GM12878 (cell line): ENCODE measurements at regions not wholly inside any gene's neighbourhood (a gene's known extent, or its start where the extent isn't known, plus 50 kb on each side); places are given as distances from the start of the nearest gene placed in this dataset.
A peak's percentile ranks its signal among the peaks of the same experiment; 100 is the strongest.

Experiments used
- ATAC-seq: fragments of 200-7000 bp; cut with Tn5 transposase; 3 replicates; pipeline ENCODE4 v1.9.1; 2020; ENCODE audit warnings: mild to moderate bottlenecking, moderate library complexity
- BruUV-seq: library from RNA; stranded (reverse); fragments of 400-500 nt; replicated peaks from 2 replicates; lab custom pipeline; 2021; lab: Mats Ljungman, UMichigan
- CTCF ChIA-PET: fragments of 300-600 bp; sonication (Branson Sonifier 250); formaldehyde crosslinking; extraction: SDS; loops from one replicate; lab custom pipeline; 2021; ENCODE audit warnings: inconsistent platforms; lab: Yijun Ruan, JAX
- POLR2A ChIA-PET: fragments of 350-600 bp; formaldehyde crosslinking; extraction: SDS; loops from one replicate; lab custom pipeline; 2021; ENCODE audit warnings: inconsistent platforms; lab: Charles Lee
- RAD21 ChIA-PET: fragments of 300-600 bp; sonication (Branson Sonifier 250); formaldehyde crosslinking; loops from one replicate; lab custom pipeline; 2023; ENCODE audit warnings: antibody characterized with exemption; ENCODE audit not compliant: unreplicated experiment; lab: Charles Lee
- SMC1A ChIA-PET: fragments of 300-600 bp; sonication (Branson Sonifier 250); formaldehyde crosslinking; loops from one replicate; lab custom pipeline; 2023; ENCODE audit not compliant: unreplicated experiment, uncharacterized antibody; lab: Charles Lee
- DNase-seq: peaks from one replicate; pipeline ENCODE4 v3.0.0-alpha.2; 2011; ENCODE audit warnings: low read depth, low spot score
- FAIRE-seq: peaks from 3 replicates; lab custom pipeline; 2011; peaks lifted over from hg19 to GRCh38; lab: Jason Lieb, UNC
- H2AFZ ChIP-seq: 2 replicates; pipeline ENCODE4 v1.6.0; 2011; ENCODE audit warnings: low read depth, low read length, control low read depth; ENCODE audit not compliant: control insufficient read depth
- H3K27ac ChIP-seq: 2 replicates; pipeline ENCODE4 v1.5.1; 2011; ENCODE audit warnings: control low read depth; ENCODE audit not compliant: control insufficient read depth, insufficient read depth
- H3K27me3 ChIP-seq, 2 experiments: replicated peaks in 1 of 2; 2 replicates each; pipeline versions ENCODE4 v1.6.0 to v1.6.1; 2011; ENCODE audit warnings: low read length in 1 of 2; ENCODE audit not compliant: control insufficient read depth in 2 of 2, insufficient read depth in 2 of 2
- H3K36me3 ChIP-seq, 2 experiments: 2 replicates each; pipeline ENCODE4 v1.5.1; 2011; ENCODE audit warnings: low read length in 1 of 2; ENCODE audit not compliant: control insufficient read depth in 2 of 2, insufficient read depth in 2 of 2
- H3K4me1 ChIP-seq: 2 replicates; pipeline ENCODE4 v1.6.1; 2011; ENCODE audit warnings: mild to moderate bottlenecking, low read length, moderate library complexity, mixed read lengths; ENCODE audit not compliant: control insufficient read depth, insufficient read depth
- H3K4me2 ChIP-seq: 2 replicates; pipeline ENCODE4 v1.6.0; 2011; ENCODE audit warnings: control low read depth; ENCODE audit not compliant: control insufficient read depth, insufficient read depth
- H3K4me3 ChIP-seq: fragments of 200-600 bp; sonication (generic); 2 replicates; pipeline ENCODE4 v1.5.1; 2016
- H3K79me2 ChIP-seq: 2 replicates; pipeline ENCODE4 v1.6.0; 2011; ENCODE audit warnings: low read length; ENCODE audit not compliant: control insufficient read depth, insufficient read depth
- H3K9ac ChIP-seq: 2 replicates; pipeline ENCODE4 v1.8.0; 2011; ENCODE audit warnings: low read length, control low read depth, mixed read lengths; ENCODE audit not compliant: control insufficient read depth, insufficient read depth
- H3K9me3 ChIP-seq: replicated peaks from 3 replicates; pipeline ENCODE4 v1.5.1; 2011; ENCODE audit warnings: mild to moderate bottlenecking, low read length; ENCODE audit not compliant: control insufficient read depth, insufficient read depth
- H4K20me1 ChIP-seq: 2 replicates; pipeline ENCODE4 v1.6.0; 2011; ENCODE audit not compliant: control insufficient read depth, insufficient read depth
- ATF7 ChIP-seq: fragments of 450-650 bp; IDR thresholded peaks from 2 replicates; pipeline ENCODE4 v1.6.1; 2016; ENCODE audit warnings: low read depth, mild to moderate bottlenecking
- CREB1 ChIP-seq: IDR thresholded peaks from 2 replicates; pipeline ENCODE4 v1.6.1; 2012; ENCODE audit warnings: low read depth, mild to moderate bottlenecking, inconsistent platforms
- E2F4 ChIP-seq: IDR thresholded peaks from 2 replicates; pipeline ENCODE4 v1.6.1; 2012; ENCODE audit warnings: low read depth, low read length, improper control_type of control experiment
- EGR1 ChIP-seq, 2 experiments: IDR thresholded peaks; 1 replicate in 1 of 2; 2 replicates in 1 of 2; pipeline ENCODE4 v1.6.1; 2011 to 2012; ENCODE audit warnings: low read depth in 2 of 2, low read length in 2 of 2, borderline replicate concordance in 1 of 2, mild to moderate bottlenecking in 1 of 2, moderate library complexity in 1 of 2
- HDAC6 ChIP-seq: fragments of 200-600 bp; sonication (generic); IDR thresholded peaks from one replicate; pipeline ENCODE4 v1.8.0; 2017; ENCODE audit warnings: antibody characterized with exemption; ENCODE audit not compliant: unreplicated experiment
- IKZF1 ChIP-seq: fragments of 450-650 bp; conservative IDR thresholded peaks from 2 replicates; pipeline ENCODE4 v1.6.1; 2017; ENCODE audit warnings: antibody characterized with exemption, mild to moderate bottlenecking
- NFIC ChIP-seq: IDR thresholded peaks from 2 replicates; pipeline ENCODE4 v1.6.1; 2012; ENCODE audit warnings: low read depth, mild to moderate bottlenecking, inconsistent platforms, low read length, moderate library complexity
- PAX8 ChIP-seq: fragments of 450-650 bp; IDR thresholded peaks from 2 replicates; pipeline ENCODE4 v1.6.1; 2017; ENCODE audit warnings: mild to moderate bottlenecking, moderate library complexity
- SKIL ChIP-seq: fragments of 450-650 bp; IDR thresholded peaks from 2 replicates; pipeline ENCODE4 v1.6.1; 2017; ENCODE audit warnings: mild to moderate bottlenecking, low read depth, inconsistent platforms; ENCODE audit not compliant: poor library complexity, severe bottlenecking
- SMC3 ChIP-seq: IDR thresholded peaks from 2 replicates; pipeline ENCODE4 v1.6.1; 2011; ENCODE audit warnings: low read length, improper control_type of control experiment, borderline replicate concordance
- SPI1 ChIP-seq: IDR thresholded peaks from 2 replicates; pipeline ENCODE4 v1.6.1; 2011; ENCODE audit warnings: low read depth, mild to moderate bottlenecking, low read length, moderate library complexity, borderline replicate concordance; ENCODE audit not compliant: insufficient read depth
- SRF ChIP-seq, 2 experiments: IDR thresholded peaks; 2 replicates each; pipeline ENCODE4 v1.6.1; 2011; ENCODE audit warnings: low read depth in 2 of 2, low read length in 2 of 2, mild to moderate bottlenecking in 1 of 2, moderate library complexity in 1 of 2
- TAF1 ChIP-seq: IDR thresholded peaks from 2 replicates; pipeline ENCODE4 v1.6.1; 2011; ENCODE audit warnings: mild to moderate bottlenecking, low read depth, low read length, borderline replicate concordance
- ZBED1 ChIP-seq: IDR thresholded peaks from 2 replicates; pipeline ENCODE4 v1.6.1; 2016; ENCODE audit warnings: borderline replicate concordance
- ZNF24 ChIP-seq: fragments of 450-650 bp; IDR thresholded peaks from 2 replicates; pipeline ENCODE4 v1.6.1; 2017; ENCODE audit warnings: antibody characterized with exemption, mild to moderate bottlenecking
- WGBS: methylation state at CpG from one replicate; pipeline ENCODE4 v1.1.6; 2016; ENCODE audit warnings: low lambda C conversion rate; ENCODE audit not compliant: insufficient replicate concordance, insufficient coverage; ENCODE audit errors: missing lambda C conversion rate; 5-methylcytosine and 5-hydroxymethylcytosine counted together
- in situ Hi-C: fragments of 300-500 bp; cut with MboI; formaldehyde crosslinking; loops from 9 replicates; pipeline ENCODE4 v1.14.3; 2018; ENCODE audit warnings: mixed read lengths
- intact Hi-C: fragments of 100-400 bp; cut with micrococcal nuclease; formaldehyde crosslinking; loops from one replicate; pipeline ENCODE4 v1.14.2; 2022; ENCODE audit not compliant: unreplicated experiment

GRCh38 chr15:77546050-77546501 lies 86.6 kb downstream of the LINGO1 start:
- no peaks in the 10 kb centered on the region for H3K27me3 ChIP-seq
- FAIRE-seq, result no peak
- H3K27ac ChIP-seq, result no peak overlapping the region
- CTCF ChIA-PET, result interaction anchor here (1.1 to 11.7 kb wide), 5 partner anchors 125 to 444 kb away, joined by 3 to 455 read pairs (median 6); no protein-coding TSS in a partner anchor
- H3K9me3 ChIP-seq, result peaks cover 2% of the 10 kb centered on the region; the same call in 1 of the 3 replicates
- in situ Hi-C loops, result no loop called here
- WGBS, result 1% methylated on average over 4 of the region's 4 CpGs
- ATAC-seq, result no peak
- no peaks in the 10 kb centered on the region for H3K36me3 ChIP-seq
- intact Hi-C loops, result no loop called here
- no peak overlapping the region for H3K9ac ChIP-seq
- H3K79me2 ChIP-seq, result no peaks in the 10 kb centered on the region
- RAD21 ChIA-PET, result interaction anchor here (1.1 to 7.2 kb wide), 4 partner anchors 61 to 428 kb away, joined by 3 to 286 read pairs (median 5); no protein-coding TSS in a partner anchor
- no peaks in the 10 kb centered on the region for H4K20me1 ChIP-seq
- no peak overlapping the region for H3K4me3 ChIP-seq
- SMC1A ChIA-PET, result interaction anchor here (2.1 to 12.9 kb wide), 3 partner anchors 38 to 426 kb away, joined by 7 to 352 read pairs (median 102); no protein-coding TSS in a partner anchor
- TF ChIP-seq PAX8 (no peak), ZNF24 (peak; percentile 72; the same call in 1 of the 2 replicates), SPI1 (peak; percentile 13; the same call in 1 of the 2 replicates), SRF (IDR thresholded peaks at IDR 0.05; ENCODE audit: low read depth in 2 of 2, low read length in 2 of 2) (0 out of 4 replicates have a peak, but pooled peaks of 1 of the 2 experiments have one; percentile 17)
- no peak for DNase-seq
- BruUV-seq, result no TSS peak
- no peak overlapping the region for H3K4me2 ChIP-seq
- peaks cover 6% of the 10 kb centered on the region for H3K4me1 ChIP-seq
- no peak overlapping the region for H2AFZ ChIP-seq
- POLR2A ChIA-PET, result no interaction called here

GRCh38 chr15:77545058-77545457 lies 87.7 kb downstream of the LINGO1 start:
- POLR2A ChIA-PET, result no interaction called here
- Histone ChIP-seq H2AFZ (no peak overlapping the region), H3K4me2 (no peak overlapping the region)
- TF ChIP-seq ZBED1 (no peak), TAF1 (no peak), IKZF1 (no peak), CREB1 (no peak), HDAC6 (no peak), NFIC (no peak), SMC3 (no peak), SKIL (no peak), EGR1 (IDR thresholded peaks at IDR 0.05; ENCODE audit: borderline replicate concordance in 1 of 2, low read depth in 2 of 2, low read length in 2 of 2) (no peak), E2F4 (no peak), ATF7 (no peak)

More at GRCh38 chr15:77545058-77545457, 87.7 kb downstream of the LINGO1 start:
- intact Hi-C loops (no loop called here), in situ Hi-C loops (no loop called here)
- RAD21 ChIA-PET, result interaction anchor here (7.2 kb wide), 1 partner anchor 361 kb away, joined by 286 read pairs; no protein-coding TSS in a partner anchor
- H3K27ac ChIP-seq, result no peak overlapping the region
- ATAC-seq (no peak), DNase-seq (no peak), FAIRE-seq (no peak)
- 45% methylated on average over 6 of the region's 6 CpGs for WGBS
- peaks cover 10% of the 10 kb centered on the region for H3K4me1 ChIP-seq
- H3K79me2 ChIP-seq, result no peaks in the 10 kb centered on the region
- SMC1A ChIA-PET, result interaction anchor here (2.1 to 12.9 kb wide), 6 partner anchors 37 to 443 kb away, joined by 7 to 352 read pairs (median 20); no protein-coding TSS in a partner anchor
- H3K4me3 ChIP-seq, result no peak overlapping the region
- CTCF ChIA-PET, result interaction anchor here (1.1 to 11.7 kb wide), 8 partner anchors 16 to 572 kb away, joined by 3 to 455 read pairs (median 30); no protein-coding TSS in a partner anchor
- peaks cover 2% of the 10 kb centered on the region; the same call in 1 of the 3 replicates for H3K9me3 ChIP-seq
- H3K36me3 ChIP-seq, result no peaks in the 10 kb centered on the region
- no peaks in the 10 kb centered on the region for H4K20me1 ChIP-seq
- H3K9ac ChIP-seq, result no peak overlapping the region
- no TSS peak for BruUV-seq
- no peaks in the 10 kb centered on the region for H3K27me3 ChIP-seq
